ENCODE measurements at regions not wholly inside any gene's neighbourhood (a gene's known extent, or its start where the extent isn't known, plus 50 kb on each side); places are given as distances from the start of the nearest gene placed in this dataset.

DNA sequence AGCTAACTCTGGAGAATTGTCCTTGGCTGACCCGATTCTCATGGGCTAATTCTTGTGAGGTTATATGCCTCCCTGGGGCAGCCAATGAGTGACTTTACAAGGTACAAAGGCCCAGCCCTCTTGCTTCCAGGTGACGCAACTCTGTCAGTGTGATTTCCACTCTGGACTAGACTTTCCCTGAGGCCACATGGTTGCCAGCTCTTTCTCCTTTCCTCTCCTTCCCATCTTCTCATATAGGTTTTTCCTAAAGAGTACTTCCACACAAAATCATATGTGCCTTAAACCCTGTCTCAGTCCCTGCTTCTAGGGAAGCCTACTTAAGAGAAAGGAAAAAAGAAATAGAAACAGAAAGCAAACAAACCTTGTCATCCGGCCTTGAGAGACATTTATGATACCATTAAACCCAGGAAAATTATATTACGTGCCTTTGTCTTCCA, 226.2 kb upstream of the ZSWIM2 start:
- 93% methylated on average over 4 of the region's 4 CpGs for WGBS
- no peaks in the 10 kb centered on the region for H3K36me3 ChIP-seq (ENCODE audit: control insufficient read depth in 2 of 2, insufficient read depth in 2 of 2, low read length in 1 of 2)
- no peaks in the 10 kb centered on the region for H3K27me3 ChIP-seq (ENCODE audit: control insufficient read depth in 2 of 2, insufficient read depth in 1 of 2, low read length in 1 of 2)
- no peak for DNase-seq (ENCODE audit: low read depth in 6 of 9, low spot score in 9 of 9)
- no peaks in the 10 kb centered on the region for H3K9me3 ChIP-seq (ENCODE audit: control insufficient read depth in 2 of 2, insufficient read depth in 1 of 2, low read length in 1 of 2)
- H3K4me3 ChIP-seq (ENCODE audit: low read length in 2 of 2): no peak overlapping the region
- H3K27ac ChIP-seq (ENCODE audit: low read depth in 1 of 2, low read length in 1 of 2): no peak overlapping the region
- H3K4me1 ChIP-seq (ENCODE audit: control insufficient read depth in 2 of 2, insufficient read depth in 2 of 2, low read length in 2 of 2): no peaks in the 10 kb centered on the region

DNA sequence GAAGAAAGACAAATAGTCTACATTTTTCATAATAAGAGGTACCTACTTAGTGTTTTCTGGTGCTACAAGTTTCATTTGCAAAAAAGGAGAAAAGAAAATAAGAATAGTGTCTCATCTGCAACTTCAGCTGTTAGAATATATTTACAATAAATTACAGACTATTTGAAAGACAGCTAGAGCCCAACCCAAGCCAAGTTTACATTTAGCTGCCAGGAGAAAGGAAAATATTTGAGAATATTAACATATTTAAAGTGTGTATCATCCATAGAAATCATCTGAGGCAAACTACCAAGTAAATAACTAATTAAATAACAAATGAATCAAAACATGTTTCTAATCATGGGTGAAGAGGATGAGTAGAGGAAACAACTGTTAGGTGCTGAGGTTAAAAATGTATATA, 209.2 kb upstream of the ZSWIM2 start:
- Histone ChIP-seq H3K36me3 (ENCODE audit: control insufficient read depth in 2 of 2, insufficient read depth in 2 of 2, low read length in 1 of 2) (no peaks in the 10 kb centered on the region), H3K4me1 (ENCODE audit: control insufficient read depth in 2 of 2, insufficient read depth in 2 of 2, low read length in 2 of 2) (no peaks in the 10 kb centered on the region), H3K27me3 (ENCODE audit: control insufficient read depth in 2 of 2, insufficient read depth in 1 of 2, low read length in 1 of 2) (no peaks in the 10 kb centered on the region), H3K4me3 (ENCODE audit: low read length in 2 of 2) (no peak overlapping the region), H3K9me3 (ENCODE audit: control insufficient read depth in 2 of 2, insufficient read depth in 1 of 2, low read length in 1 of 2) (no peaks in the 10 kb centered on the region), H3K27ac (ENCODE audit: low read depth in 1 of 2, low read length in 1 of 2) (no peak overlapping the region)
- DNase-seq (ENCODE audit: low read depth in 6 of 9, low spot score in 9 of 9): no peak

DNA sequence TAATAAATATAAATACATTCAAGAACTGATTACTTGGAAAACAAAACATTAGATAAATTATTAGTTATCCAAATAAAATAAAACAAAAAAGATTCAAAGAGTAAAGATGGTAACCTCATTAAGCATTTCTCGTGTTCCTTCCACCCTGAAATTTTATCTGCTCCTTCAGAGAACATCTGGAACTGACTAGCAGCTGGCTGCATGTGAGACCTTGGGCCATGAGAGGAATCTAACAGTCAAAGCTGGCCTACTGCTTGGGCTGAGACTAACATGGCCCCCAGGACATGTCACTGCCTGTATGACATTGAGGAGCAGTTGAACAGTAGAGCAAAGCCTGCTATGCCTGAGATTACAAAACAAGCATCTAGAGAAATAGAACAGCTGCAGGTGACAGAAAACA, 208.5 kb upstream of the ZSWIM2 start:
- no peak overlapping the region for H3K27ac ChIP-seq (ENCODE audit: low read depth in 1 of 2, low read length in 1 of 2)
- 91% methylated on average over 1 of the region's 1 CpG for WGBS
- no peaks in the 10 kb centered on the region for H3K4me1 ChIP-seq (ENCODE audit: control insufficient read depth in 2 of 2, insufficient read depth in 2 of 2, low read length in 2 of 2)
- H3K27me3 ChIP-seq (ENCODE audit: control insufficient read depth in 2 of 2, insufficient read depth in 1 of 2, low read length in 1 of 2): no peaks in the 10 kb centered on the region
- no peak for DNase-seq (ENCODE audit: low read depth in 6 of 9, low spot score in 9 of 9)
- H3K9me3 ChIP-seq (ENCODE audit: control insufficient read depth in 2 of 2, insufficient read depth in 1 of 2, low read length in 1 of 2): no peaks in the 10 kb centered on the region
- no peak overlapping the region for H3K4me3 ChIP-seq (ENCODE audit: low read length in 2 of 2)
- no peaks in the 10 kb centered on the region for H3K36me3 ChIP-seq (ENCODE audit: control insufficient read depth in 2 of 2, insufficient read depth in 2 of 2, low read length in 1 of 2)

DNA sequence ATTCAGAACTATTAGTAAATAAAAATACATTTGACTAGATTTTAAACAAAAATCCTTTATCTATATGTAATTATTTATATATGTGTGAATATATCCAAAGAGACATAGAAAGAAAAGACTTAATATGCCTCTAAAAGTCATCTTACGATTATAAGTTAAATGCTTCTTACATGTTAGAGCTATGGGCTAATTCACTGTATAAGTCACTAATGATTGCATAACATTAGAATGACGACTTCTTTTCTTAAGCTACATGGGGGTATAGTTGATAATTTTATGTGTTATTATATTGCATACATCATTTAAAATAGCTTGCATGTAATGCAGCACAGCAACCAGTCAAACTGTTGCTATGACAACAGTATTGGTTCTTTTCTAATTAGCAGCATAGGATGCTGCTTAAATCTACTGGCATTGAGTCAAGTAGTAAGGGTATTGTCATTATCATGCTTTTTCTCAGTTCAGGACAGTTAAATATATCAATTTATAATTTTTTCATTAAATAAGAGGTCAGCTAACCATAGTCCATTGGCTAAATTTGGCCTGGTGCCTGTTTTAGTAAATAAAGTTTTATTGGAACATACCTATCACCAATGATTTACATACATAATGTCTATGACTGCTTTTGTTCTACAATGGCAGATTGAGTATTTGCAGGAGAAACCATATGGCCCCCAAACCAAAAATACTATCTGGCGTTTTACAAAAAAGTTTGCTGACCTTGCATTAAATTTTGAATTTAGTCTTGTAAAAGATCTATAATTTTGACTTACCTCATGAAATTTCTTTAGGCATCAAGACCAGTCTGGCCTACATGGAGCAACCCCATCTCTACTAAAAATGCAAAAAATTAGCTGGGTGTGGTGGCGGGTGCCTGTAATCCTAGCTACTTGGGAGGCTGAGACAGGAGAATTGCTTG, 207.7 kb upstream of the ZSWIM2 start:
- H3K4me3 ChIP-seq (ENCODE audit: low read length in 2 of 2): no peak overlapping the region
- no peaks in the 10 kb centered on the region for H3K9me3 ChIP-seq (ENCODE audit: control insufficient read depth in 2 of 2, insufficient read depth in 1 of 2, low read length in 1 of 2)
- no peaks in the 10 kb centered on the region for H3K27me3 ChIP-seq (ENCODE audit: control insufficient read depth in 2 of 2, insufficient read depth in 1 of 2, low read length in 1 of 2)
- WGBS: 96% methylated on average over 4 of the region's 4 CpGs
- H3K27ac ChIP-seq (ENCODE audit: low read depth in 1 of 2, low read length in 1 of 2): no peak overlapping the region
- no peaks in the 10 kb centered on the region for H3K4me1 ChIP-seq (ENCODE audit: control insufficient read depth in 2 of 2, insufficient read depth in 2 of 2, low read length in 2 of 2)
- no peak for DNase-seq (ENCODE audit: low read depth in 6 of 9, low spot score in 9 of 9)
- no peaks in the 10 kb centered on the region for H3K36me3 ChIP-seq (ENCODE audit: control insufficient read depth in 2 of 2, insufficient read depth in 2 of 2, low read length in 1 of 2)

DNA sequence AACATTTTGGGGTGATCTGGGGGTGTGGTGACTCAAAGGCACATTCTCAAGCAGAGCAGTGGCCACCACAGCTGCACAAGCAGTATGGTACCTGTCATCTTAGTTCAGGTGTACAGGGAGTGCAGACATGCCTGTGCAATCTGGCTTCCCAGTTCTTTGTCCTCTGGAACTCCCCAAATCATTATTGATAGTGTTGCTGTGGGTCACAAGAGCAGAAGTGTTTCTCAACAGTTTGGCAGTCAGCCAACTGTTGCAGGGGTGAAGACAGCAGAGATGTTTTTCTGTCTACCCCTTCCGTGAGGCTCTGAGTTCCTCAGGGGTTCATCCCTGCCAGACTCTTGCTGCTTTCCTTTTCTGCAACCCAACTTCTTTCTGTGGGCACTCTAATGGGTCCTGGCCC, 206.5 kb upstream of the ZSWIM2 start:
- 82% methylated on average over 1 of the region's 1 CpG for WGBS
- no peaks in the 10 kb centered on the region for H3K36me3 ChIP-seq (ENCODE audit: control insufficient read depth in 2 of 2, insufficient read depth in 2 of 2, low read length in 1 of 2)
- no peaks in the 10 kb centered on the region for H3K4me1 ChIP-seq (ENCODE audit: control insufficient read depth in 2 of 2, insufficient read depth in 2 of 2, low read length in 2 of 2)
- no peak overlapping the region for H3K4me3 ChIP-seq (ENCODE audit: low read length in 2 of 2)
- no peaks in the 10 kb centered on the region for H3K9me3 ChIP-seq (ENCODE audit: control insufficient read depth in 2 of 2, insufficient read depth in 1 of 2, low read length in 1 of 2)
- H3K27me3 ChIP-seq (ENCODE audit: control insufficient read depth in 2 of 2, insufficient read depth in 1 of 2, low read length in 1 of 2): no peaks in the 10 kb centered on the region
- H3K27ac ChIP-seq (ENCODE audit: low read depth in 1 of 2, low read length in 1 of 2): no peak overlapping the region
- no peak for DNase-seq (ENCODE audit: low read depth in 6 of 9, low spot score in 9 of 9)

DNA sequence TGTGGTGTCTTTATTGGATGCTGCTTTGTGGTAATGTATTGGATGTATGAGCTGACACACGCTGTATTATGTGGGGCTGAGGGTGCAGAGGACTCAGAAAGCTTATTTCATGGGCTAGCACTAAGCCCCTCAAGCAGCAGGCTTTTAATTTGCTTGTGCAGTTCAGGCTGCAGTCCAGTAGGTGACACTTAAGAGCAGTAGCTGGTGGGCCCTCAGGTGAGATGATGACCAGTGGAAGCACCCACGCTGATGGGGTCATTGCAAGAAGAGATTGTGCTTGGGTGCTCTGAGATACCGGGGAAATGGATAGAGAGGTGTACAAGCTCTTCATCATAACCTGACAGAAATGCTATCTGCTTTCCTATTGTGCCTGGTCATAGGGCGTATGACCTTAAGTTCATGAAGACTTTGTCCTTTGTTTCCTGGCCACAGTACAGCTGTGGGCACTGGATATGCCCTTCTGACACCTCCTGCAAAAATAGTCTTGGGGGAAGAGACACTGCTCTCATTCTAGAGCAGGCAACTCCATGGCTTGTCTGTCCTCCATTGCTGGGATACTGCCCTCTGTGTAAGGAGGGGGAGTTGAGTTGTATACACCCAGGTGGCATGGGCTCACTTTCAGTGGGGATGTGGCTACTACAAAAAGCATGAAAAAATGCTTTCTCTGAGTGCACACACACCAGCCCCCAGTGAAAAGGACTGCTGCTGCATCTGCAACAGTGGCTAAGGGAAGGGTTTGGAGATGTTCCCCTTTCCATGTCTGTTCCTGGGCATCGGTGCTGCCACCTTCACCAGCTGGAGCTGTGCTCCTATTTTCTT, 205.7 kb upstream of the ZSWIM2 start:
- DNase-seq (ENCODE audit: low read depth in 6 of 9, low spot score in 9 of 9): no peak

DNA sequence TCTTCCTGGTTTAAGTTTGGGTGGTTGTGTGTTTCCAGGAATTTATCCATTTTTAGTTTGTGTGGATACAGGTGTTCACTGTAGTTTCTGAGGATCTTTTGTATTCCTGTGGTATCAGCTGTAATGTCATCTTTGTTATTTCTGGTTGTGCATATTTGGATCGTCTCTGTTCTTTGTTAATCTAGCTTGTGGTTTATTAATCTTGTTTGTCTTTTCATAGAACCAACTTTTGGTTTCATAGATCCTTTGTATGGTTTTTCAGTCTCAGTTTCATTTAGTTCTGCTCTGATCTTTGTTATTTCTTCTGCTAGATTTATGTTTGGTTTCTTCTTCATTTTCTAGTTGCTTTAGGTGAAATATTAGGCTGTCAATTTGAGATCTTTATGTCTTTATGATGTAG, 202.4 kb upstream of the ZSWIM2 start:
- DNase-seq (ENCODE audit: low read depth in 6 of 9, low spot score in 9 of 9): no peak
- no peaks in the 10 kb centered on the region for H3K4me1 ChIP-seq (ENCODE audit: control insufficient read depth in 2 of 2, insufficient read depth in 2 of 2, low read length in 2 of 2)
- H3K9me3 ChIP-seq (ENCODE audit: control insufficient read depth in 2 of 2, insufficient read depth in 1 of 2, low read length in 1 of 2): no peaks in the 10 kb centered on the region
- no peak overlapping the region for H3K4me3 ChIP-seq (ENCODE audit: low read length in 2 of 2)
- no peaks in the 10 kb centered on the region for H3K36me3 ChIP-seq (ENCODE audit: control insufficient read depth in 2 of 2, insufficient read depth in 2 of 2, low read length in 1 of 2)
- H3K27me3 ChIP-seq (ENCODE audit: control insufficient read depth in 2 of 2, insufficient read depth in 1 of 2, low read length in 1 of 2): no peaks in the 10 kb centered on the region
- no peak overlapping the region for H3K27ac ChIP-seq (ENCODE audit: low read depth in 1 of 2, low read length in 1 of 2)
- WGBS: 83% methylated on average over 1 of the region's 1 CpG

More for the DNA sequence above, 205.7 kb upstream of the ZSWIM2 start:
- WGBS: 77% methylated on average over 5 of the region's 5 CpGs
- H3K36me3 ChIP-seq (ENCODE audit: control insufficient read depth in 2 of 2, insufficient read depth in 2 of 2, low read length in 1 of 2): no peaks in the 10 kb centered on the region
- H3K4me3 ChIP-seq (ENCODE audit: low read length in 2 of 2): no peak overlapping the region
- no peaks in the 10 kb centered on the region for H3K9me3 ChIP-seq (ENCODE audit: control insufficient read depth in 2 of 2, insufficient read depth in 1 of 2, low read length in 1 of 2)
- no peak overlapping the region for H3K27ac ChIP-seq (ENCODE audit: low read depth in 1 of 2, low read length in 1 of 2)
- no peaks in the 10 kb centered on the region for H3K27me3 ChIP-seq (ENCODE audit: control insufficient read depth in 2 of 2, insufficient read depth in 1 of 2, low read length in 1 of 2)
- H3K4me1 ChIP-seq (ENCODE audit: control insufficient read depth in 2 of 2, insufficient read depth in 2 of 2, low read length in 2 of 2): no peaks in the 10 kb centered on the region

DNA sequence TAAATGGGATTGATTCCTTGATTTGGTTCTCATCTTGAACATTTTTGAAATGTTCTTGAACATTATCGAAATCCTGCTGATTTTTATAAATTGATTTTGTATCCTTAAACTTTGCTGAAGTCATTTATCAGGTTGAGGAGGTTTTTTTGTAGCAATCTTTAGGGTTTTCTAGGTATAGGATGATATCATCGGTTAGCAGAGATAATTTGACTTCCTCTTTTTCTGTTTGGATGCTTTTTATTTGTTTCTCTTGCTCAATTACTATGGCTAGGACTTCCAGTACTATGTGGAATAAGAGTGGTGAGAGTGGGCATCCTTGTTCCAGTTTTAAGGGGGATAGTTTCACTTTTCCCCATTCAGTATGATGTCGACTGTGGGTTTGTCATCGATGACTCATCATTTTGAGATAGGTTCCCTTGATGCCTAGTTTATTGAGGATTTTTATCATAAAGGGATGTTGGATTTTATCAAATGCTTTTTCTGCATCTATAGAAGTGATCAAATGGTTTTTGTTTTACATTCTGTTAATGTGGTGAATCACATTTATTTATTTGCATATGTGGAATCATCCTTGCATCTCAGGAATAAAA, 201.5 kb upstream of the ZSWIM2 start:
- Histone ChIP-seq H3K36me3 (ENCODE audit: control insufficient read depth in 2 of 2, insufficient read depth in 2 of 2, low read length in 1 of 2) (no peaks in the 10 kb centered on the region), H3K27me3 (ENCODE audit: control insufficient read depth in 2 of 2, insufficient read depth in 1 of 2, low read length in 1 of 2) (no peaks in the 10 kb centered on the region), H3K4me3 (ENCODE audit: low read length in 2 of 2) (no peak overlapping the region), H3K27ac (ENCODE audit: low read depth in 1 of 2, low read length in 1 of 2) (no peak overlapping the region), H3K4me1 (ENCODE audit: control insufficient read depth in 2 of 2, insufficient read depth in 2 of 2, low read length in 2 of 2) (no peaks in the 10 kb centered on the region), H3K9me3 (ENCODE audit: control insufficient read depth in 2 of 2, insufficient read depth in 1 of 2, low read length in 1 of 2) (no peaks in the 10 kb centered on the region)
- WGBS: 94% methylated on average over 4 of the region's 4 CpGs
- no peak for DNase-seq (ENCODE audit: low read depth in 6 of 9, low spot score in 9 of 9)

DNA sequence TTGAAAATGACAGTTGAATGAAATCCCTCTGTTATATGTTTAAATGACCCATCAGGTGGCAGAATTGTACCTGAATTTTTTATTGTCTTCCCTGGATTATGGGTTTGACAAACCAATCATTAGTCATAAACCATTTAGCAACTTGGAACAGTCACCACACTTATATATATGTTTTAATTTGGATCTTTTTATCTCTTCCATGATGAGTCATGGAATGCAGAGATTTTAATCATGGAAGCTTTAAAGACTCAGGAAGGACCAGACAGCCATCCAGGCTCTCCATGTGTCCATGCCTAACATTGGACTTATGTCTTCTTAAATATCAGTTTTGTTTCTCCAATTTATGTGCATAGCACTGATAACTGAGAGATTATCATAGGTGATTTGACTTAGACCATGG, 188.3 kb upstream of the ZSWIM2 start:
- H3K27ac ChIP-seq (ENCODE audit: low read depth in 1 of 2, low read length in 1 of 2): no peak overlapping the region
- no peak for DNase-seq (ENCODE audit: low read depth in 6 of 9, low spot score in 9 of 9)
- no peaks in the 10 kb centered on the region for H3K27me3 ChIP-seq (ENCODE audit: control insufficient read depth in 2 of 2, insufficient read depth in 1 of 2, low read length in 1 of 2)
- no peaks in the 10 kb centered on the region for H3K36me3 ChIP-seq (ENCODE audit: control insufficient read depth in 2 of 2, insufficient read depth in 2 of 2, low read length in 1 of 2)
- H3K4me1 ChIP-seq (ENCODE audit: control insufficient read depth in 2 of 2, insufficient read depth in 2 of 2, low read length in 2 of 2): no peaks in the 10 kb centered on the region
- H3K4me3 ChIP-seq (ENCODE audit: low read length in 2 of 2): no peak overlapping the region
- no peaks in the 10 kb centered on the region for H3K9me3 ChIP-seq (ENCODE audit: control insufficient read depth in 2 of 2, insufficient read depth in 1 of 2, low read length in 1 of 2)

Data from thymus (tissue), 11 donors.